ENCODE measurements at regions not wholly inside any gene's neighbourhood (a gene's known extent, or its start where the extent isn't known, plus 50 kb on each side); places are given as distances from the start of the nearest gene placed in this dataset.

DNA sequence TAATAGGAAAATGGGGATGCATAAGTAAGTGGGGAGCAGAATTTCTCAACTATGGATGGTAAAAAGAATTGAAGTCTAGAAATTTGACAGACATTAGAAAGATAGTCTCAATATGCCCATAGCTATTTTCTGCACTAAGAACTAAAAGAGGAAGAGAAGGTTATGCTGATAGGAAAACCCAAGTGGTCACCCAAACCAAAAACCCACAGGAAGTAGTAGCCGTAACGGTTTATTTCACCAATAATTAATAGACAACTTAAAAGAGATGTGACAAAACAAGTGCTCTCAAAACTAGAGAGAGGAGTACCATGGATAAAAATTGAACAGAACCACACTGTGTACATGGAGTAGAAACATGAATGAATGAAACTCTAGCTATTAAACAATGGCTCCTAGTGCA, 295.4 kb downstream of the FSCB start:
- Mint-ChIP-seq H3K36me3 (ENCODE audit: low read depth) (no peaks in the 10 kb centered on the region), H3K9me3 (peaks cover 9% of the 10 kb centered on the region), H3K27me3 (ENCODE audit: low read depth, poor library complexity) (no peaks in the 10 kb centered on the region), H3K4me3 (no peak overlapping the region), H3K27ac (no peak overlapping the region), H3K4me1 (no peaks in the 10 kb centered on the region)
- TF ChIP-seq, protein P1, sequence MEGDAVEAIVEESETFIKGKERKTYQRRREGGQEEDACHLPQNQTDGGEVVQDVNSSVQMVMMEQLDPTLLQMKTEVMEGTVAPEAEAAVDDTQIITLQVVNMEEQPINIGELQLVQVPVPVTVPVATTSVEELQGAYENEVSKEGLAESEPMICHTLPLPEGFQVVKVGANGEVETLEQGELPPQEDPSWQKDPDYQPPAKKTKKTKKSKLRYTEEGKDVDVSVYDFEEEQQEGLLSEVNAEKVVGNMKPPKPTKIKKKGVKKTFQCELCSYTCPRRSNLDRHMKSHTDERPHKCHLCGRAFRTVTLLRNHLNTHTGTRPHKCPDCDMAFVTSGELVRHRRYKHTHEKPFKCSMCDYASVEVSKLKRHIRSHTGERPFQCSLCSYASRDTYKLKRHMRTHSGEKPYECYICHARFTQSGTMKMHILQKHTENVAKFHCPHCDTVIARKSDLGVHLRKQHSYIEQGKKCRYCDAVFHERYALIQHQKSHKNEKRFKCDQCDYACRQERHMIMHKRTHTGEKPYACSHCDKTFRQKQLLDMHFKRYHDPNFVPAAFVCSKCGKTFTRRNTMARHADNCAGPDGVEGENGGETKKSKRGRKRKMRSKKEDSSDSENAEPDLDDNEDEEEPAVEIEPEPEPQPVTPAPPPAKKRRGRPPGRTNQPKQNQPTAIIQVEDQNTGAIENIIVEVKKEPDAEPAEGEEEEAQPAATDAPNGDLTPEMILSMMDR (IDR thresholded peaks at IDR 0.05): no peak
- no peak for DNase-seq

- H3K27me3 Mint-ChIP-seq (ENCODE audit: low read depth, poor library complexity): no peaks in the 10 kb centered on the region
- no peak overlapping the region for H3K27ac Mint-ChIP-seq
- no peaks in the 10 kb centered on the region for H3K36me3 Mint-ChIP-seq (ENCODE audit: low read depth)
- no peaks in the 10 kb centered on the region for H3K4me1 Mint-ChIP-seq
- TF ChIP-seq, protein P1 (IDR thresholded peaks at IDR 0.05): no peak
- no peak for DNase-seq
- no peak overlapping the region for H3K4me3 Mint-ChIP-seq
- no peaks in the 10 kb centered on the region for H3K9me3 Mint-ChIP-seq
Observed at GRCh38 chr14:44204061-44204835, 302.8 kb downstream of the FSCB start.

DNA sequence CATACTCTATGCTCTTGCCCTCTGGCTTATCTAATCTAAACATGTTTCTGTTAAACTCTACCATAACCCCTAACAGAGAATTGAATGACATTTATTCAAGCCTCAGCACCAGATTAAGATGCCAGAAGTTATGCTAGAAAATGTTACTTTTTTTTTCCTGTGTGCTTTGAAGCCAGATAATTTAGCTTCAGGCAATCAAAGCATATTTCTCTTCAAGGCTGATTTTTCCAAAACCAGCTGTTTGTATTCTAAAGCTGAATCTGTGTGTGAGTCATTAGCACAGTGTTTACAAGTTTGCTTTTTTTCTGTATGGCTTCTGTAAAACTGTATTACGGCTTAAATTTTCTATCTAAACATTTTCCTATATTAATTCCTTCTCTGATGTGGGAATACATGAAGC, 326.1 kb downstream of the FSCB start:
- Mint-ChIP-seq H3K9me3 (peaks cover 2% of the 10 kb centered on the region), H3K36me3 (ENCODE audit: low read depth) (no peaks in the 10 kb centered on the region), H3K4me3 (no peak overlapping the region), H3K27ac (no peak overlapping the region), H3K27me3 (ENCODE audit: low read depth, poor library complexity) (no peaks in the 10 kb centered on the region), H3K4me1 (no peaks in the 10 kb centered on the region)
- TF ChIP-seq, protein P1 (IDR thresholded peaks at IDR 0.05): no peak
- no peak for DNase-seq

- TF ChIP-seq, protein P1 (IDR thresholded peaks at IDR 0.05): no peak
- H3K27ac Mint-ChIP-seq: no peak overlapping the region
- H3K27me3 Mint-ChIP-seq (ENCODE audit: low read depth, poor library complexity): no peaks in the 10 kb centered on the region
- DNase-seq: no peak
- no peaks in the 10 kb centered on the region for H3K4me1 Mint-ChIP-seq
- H3K9me3 Mint-ChIP-seq: peaks cover 4% of the 10 kb centered on the region
- H3K36me3 Mint-ChIP-seq (ENCODE audit: low read depth): no peaks in the 10 kb centered on the region
- H3K4me3 Mint-ChIP-seq: no peak overlapping the region
Observed at GRCh38 chr14:44170556-44170955, 336.5 kb downstream of the FSCB start.

GRCh38 chr14:44170101-44170500, 337.0 kb downstream of the FSCB start:
- Mint-ChIP-seq H3K4me1 (no peaks in the 10 kb centered on the region), H3K9me3 (peaks cover under 1% of the 10 kb centered on the region), H3K36me3 (ENCODE audit: low read depth) (no peaks in the 10 kb centered on the region), H3K27ac (no peak overlapping the region), H3K27me3 (ENCODE audit: low read depth, poor library complexity) (no peaks in the 10 kb centered on the region), H3K4me3 (no peak overlapping the region)
- DNase-seq: no peak
- TF ChIP-seq, protein P1 (IDR thresholded peaks at IDR 0.05): no peak

DNA sequence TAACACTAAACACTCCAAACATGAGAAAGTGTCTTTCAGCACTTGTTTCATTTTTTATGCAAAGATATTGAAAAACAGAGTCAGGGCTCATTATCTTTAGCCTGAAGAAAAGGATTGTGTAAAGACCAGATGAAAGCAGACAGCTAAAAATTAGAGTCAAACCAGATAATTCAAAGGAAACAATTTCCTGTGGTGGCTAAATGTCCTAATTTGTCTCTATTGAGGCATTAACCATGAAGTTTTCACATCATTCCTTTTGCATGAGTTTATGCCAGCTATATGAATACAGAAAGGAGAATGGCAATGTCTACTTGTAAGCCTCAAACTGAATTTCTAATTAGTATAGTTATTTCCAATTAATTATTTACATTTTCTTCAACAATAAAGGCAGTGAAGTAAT, 338.5 kb downstream of the FSCB start:
- TF ChIP-seq, protein P1 (IDR thresholded peaks at IDR 0.05): no peak
- no peak overlapping the region for H3K27ac Mint-ChIP-seq
- no peaks in the 10 kb centered on the region for H3K4me1 Mint-ChIP-seq
- DNase-seq: no peak
- H3K36me3 Mint-ChIP-seq (ENCODE audit: low read depth): no peaks in the 10 kb centered on the region
- no peak overlapping the region for H3K4me3 Mint-ChIP-seq
- no peaks in the 10 kb centered on the region for H3K27me3 Mint-ChIP-seq (ENCODE audit: low read depth, poor library complexity)
- no peaks in the 10 kb centered on the region for H3K9me3 Mint-ChIP-seq

Measured in nephron progenitor cell (in vitro differentiated cells).